HepG2 (cell line): ENCODE measurements at regions not wholly inside any gene's neighbourhood (a gene's known extent, or its start where the extent isn't known, plus 50 kb on each side); places are given as distances from the start of the nearest gene placed in this dataset.

Source experiments
- ATAD3A ChIP-seq: sonication (generic); formaldehyde crosslinking; IDR thresholded peaks from 2 replicates; pipeline ENCODE4 v1.4.0; 2020; ENCODE audit warnings: missing genetic modification reagents
- FOSL1 ChIP-seq: sonication (generic); formaldehyde crosslinking; IDR thresholded peaks from 2 replicates; pipeline ENCODE4 v1.9.0; 2021; ENCODE audit warnings: missing genetic modification reagents, borderline replicate concordance
- FOXK2 ChIP-seq: fragments of 450-650 bp; IDR thresholded peaks from 2 replicates; pipeline ENCODE4 v1.6.1; 2016
- MEIS2 ChIP-seq: sonication (generic); formaldehyde crosslinking; IDR thresholded peaks from 2 replicates; pipeline ENCODE4 v1.9.0; 2021; ENCODE audit warnings: mild to moderate bottlenecking, missing genetic modification reagents
- MYC ChIP-seq: sonication (generic); formaldehyde crosslinking; IDR thresholded peaks from 2 replicates; pipeline ENCODE4 v1.9.0; 2021; ENCODE audit warnings: missing genetic modification reagents, borderline replicate concordance
- NCOR1 ChIP-seq: fragments of 200-600 bp; sonication (generic); IDR thresholded peaks from 2 replicates; pipeline ENCODE4 v1.7.0; 2017; ENCODE audit warnings: antibody characterized with exemption, low read length, borderline replicate concordance
- NFE2L1 ChIP-seq: sonication (generic); formaldehyde crosslinking; IDR thresholded peaks from 2 replicates; pipeline ENCODE4 v1.4.0; 2020; ENCODE audit warnings: missing genetic modification reagents, mild to moderate bottlenecking, borderline replicate concordance
- RBAK ChIP-seq: sonication (generic); formaldehyde crosslinking; IDR thresholded peaks from 2 replicates; pipeline ENCODE4 v1.5.1; 2020; ENCODE audit warnings: mild to moderate bottlenecking, missing genetic modification reagents
- RFXAP ChIP-seq: sonication (generic); formaldehyde crosslinking; IDR thresholded peaks from 2 replicates; pipeline ENCODE4 v1.4.0; 2020; ENCODE audit warnings: missing genetic modification reagents, borderline replicate concordance
- TEAD3 ChIP-seq: optimal IDR thresholded peaks from 2 replicates; pipeline ENCODE3; 2016; ENCODE audit warnings: borderline replicate concordance
- ZNF3 ChIP-seq: IDR thresholded peaks from 2 replicates; pipeline ENCODE4 v1.7.0; 2017; ENCODE audit warnings: inconsistent platforms
- ZNF441 ChIP-seq: sonication (generic); formaldehyde crosslinking; IDR thresholded peaks from 2 replicates; pipeline ENCODE4 v1.7.0; 2021; ENCODE audit warnings: missing genetic modification reagents, borderline replicate concordance
- ZNF501 ChIP-seq: sonication (generic); formaldehyde crosslinking; IDR thresholded peaks from 2 replicates; pipeline ENCODE4 v1.5.1; 2020; ENCODE audit warnings: mild to moderate bottlenecking, moderate library complexity, missing genetic modification reagents
- ZNF546 ChIP-seq: sonication (generic); formaldehyde crosslinking; conservative IDR thresholded peaks from 2 replicates; pipeline ENCODE4 v1.8.1; 2023; ENCODE audit warnings: mild to moderate bottlenecking, missing genetic modification reagents
- ZNF674 ChIP-seq: sonication (generic); formaldehyde crosslinking; IDR thresholded peaks from 2 replicates; pipeline ENCODE4 v1.5.0; 2020; ENCODE audit warnings: low read depth, mild to moderate bottlenecking, missing genetic modification reagents
- ZNF75D ChIP-seq: sonication (generic); formaldehyde crosslinking; IDR thresholded peaks from 2 replicates; pipeline ENCODE4 v1.8.1; 2023; ENCODE audit warnings: missing genetic modification reagents, mild to moderate bottlenecking, borderline replicate concordance
- TF ChIP-seq, protein P1 (sequence below): conservative IDR thresholded peaks from 2 replicates; pipeline ENCODE4 v1.6.1; 2018; ENCODE audit warnings: missing genetic modification reagents
- TF ChIP-seq, protein P2 (sequence below): sonication (generic); formaldehyde crosslinking; IDR thresholded peaks from 2 replicates; pipeline ENCODE4 v1.5.0; 2020; ENCODE audit warnings: mild to moderate bottlenecking, missing genetic modification reagents, borderline replicate concordance
- TF ChIP-seq, protein P3 (sequence below): sonication (generic); formaldehyde crosslinking; IDR thresholded peaks from 2 replicates; pipeline ENCODE4 v1.5.1; 2020; ENCODE audit warnings: missing genetic modification reagents, mild to moderate bottlenecking, borderline replicate concordance
- TF ChIP-seq, protein P4 (sequence below): sonication (generic); formaldehyde crosslinking; IDR thresholded peaks from 2 replicates; pipeline ENCODE4 v1.5.0; 2020; ENCODE audit warnings: missing genetic modification reagents, mild to moderate bottlenecking, borderline replicate concordance

DNA sequence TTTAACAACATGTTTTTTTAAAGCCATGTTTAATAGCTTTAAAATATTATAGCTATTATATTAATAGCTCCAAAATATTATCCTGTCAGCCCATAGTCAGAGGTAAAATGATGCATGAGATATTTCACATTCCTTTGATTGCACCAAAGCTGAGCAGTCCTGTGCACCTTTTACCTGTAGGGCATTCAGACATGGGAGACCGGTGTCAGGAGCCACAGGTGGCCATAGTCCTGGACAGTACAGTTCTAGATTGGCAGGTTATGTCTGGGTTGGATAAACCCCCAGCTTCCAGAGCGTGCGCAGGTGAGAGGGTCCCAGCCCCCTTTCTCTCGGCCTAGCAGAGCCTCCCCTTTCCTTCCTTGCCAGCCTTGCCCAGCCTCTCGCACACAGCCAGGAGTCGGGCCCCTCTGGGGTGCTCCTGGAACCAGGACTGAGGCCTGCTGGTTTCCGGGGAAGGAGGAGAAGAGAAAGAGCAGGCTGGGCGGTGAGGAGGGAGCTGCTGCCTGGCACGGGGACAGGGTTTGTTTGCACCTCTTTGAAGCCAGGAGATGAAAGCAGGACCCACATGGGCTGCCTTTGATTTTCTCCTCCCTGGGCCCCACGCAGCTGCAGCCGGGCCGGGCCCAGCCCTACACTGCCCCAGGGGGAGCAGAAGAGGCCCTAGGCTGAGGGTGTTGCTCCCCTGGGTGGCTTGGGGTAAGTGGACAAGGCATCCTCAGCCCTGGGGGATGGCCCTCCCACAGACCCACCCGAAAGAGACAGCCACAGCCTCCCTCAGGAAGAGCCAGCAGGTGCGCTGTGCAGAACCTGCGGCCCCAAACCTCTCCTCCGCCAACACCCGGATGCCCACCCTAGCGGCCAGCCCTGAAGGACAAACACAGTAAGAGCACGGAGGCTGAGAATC, 75.2 kb upstream of the TARDBP start (continued):
- TF ChIP-seq, protein P1, sequence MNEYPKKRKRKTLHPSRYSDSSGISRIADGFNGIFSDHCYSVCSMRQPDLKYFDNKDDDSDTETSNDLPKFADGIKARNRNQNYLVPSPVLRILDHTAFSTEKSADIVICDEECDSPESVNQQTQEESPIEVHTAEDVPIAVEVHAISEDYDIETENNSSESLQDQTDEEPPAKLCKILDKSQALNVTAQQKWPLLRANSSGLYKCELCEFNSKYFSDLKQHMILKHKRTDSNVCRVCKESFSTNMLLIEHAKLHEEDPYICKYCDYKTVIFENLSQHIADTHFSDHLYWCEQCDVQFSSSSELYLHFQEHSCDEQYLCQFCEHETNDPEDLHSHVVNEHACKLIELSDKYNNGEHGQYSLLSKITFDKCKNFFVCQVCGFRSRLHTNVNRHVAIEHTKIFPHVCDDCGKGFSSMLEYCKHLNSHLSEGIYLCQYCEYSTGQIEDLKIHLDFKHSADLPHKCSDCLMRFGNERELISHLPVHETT (CRISPR knock-in tag): no peak
- TF ChIP-seq NCOR1: peak; percentile 60; the same call in 1 of the 2 replicates
- no peak for TF ChIP-seq ATAD3A (CRISPR knock-in tag)
- no peak for TF ChIP-seq ZNF546 (CRISPR knock-in tag)
- TF ChIP-seq FOXK2: no peak
- TF ChIP-seq ZNF441 (CRISPR knock-in tag): no peak
- TF ChIP-seq, protein P2, sequence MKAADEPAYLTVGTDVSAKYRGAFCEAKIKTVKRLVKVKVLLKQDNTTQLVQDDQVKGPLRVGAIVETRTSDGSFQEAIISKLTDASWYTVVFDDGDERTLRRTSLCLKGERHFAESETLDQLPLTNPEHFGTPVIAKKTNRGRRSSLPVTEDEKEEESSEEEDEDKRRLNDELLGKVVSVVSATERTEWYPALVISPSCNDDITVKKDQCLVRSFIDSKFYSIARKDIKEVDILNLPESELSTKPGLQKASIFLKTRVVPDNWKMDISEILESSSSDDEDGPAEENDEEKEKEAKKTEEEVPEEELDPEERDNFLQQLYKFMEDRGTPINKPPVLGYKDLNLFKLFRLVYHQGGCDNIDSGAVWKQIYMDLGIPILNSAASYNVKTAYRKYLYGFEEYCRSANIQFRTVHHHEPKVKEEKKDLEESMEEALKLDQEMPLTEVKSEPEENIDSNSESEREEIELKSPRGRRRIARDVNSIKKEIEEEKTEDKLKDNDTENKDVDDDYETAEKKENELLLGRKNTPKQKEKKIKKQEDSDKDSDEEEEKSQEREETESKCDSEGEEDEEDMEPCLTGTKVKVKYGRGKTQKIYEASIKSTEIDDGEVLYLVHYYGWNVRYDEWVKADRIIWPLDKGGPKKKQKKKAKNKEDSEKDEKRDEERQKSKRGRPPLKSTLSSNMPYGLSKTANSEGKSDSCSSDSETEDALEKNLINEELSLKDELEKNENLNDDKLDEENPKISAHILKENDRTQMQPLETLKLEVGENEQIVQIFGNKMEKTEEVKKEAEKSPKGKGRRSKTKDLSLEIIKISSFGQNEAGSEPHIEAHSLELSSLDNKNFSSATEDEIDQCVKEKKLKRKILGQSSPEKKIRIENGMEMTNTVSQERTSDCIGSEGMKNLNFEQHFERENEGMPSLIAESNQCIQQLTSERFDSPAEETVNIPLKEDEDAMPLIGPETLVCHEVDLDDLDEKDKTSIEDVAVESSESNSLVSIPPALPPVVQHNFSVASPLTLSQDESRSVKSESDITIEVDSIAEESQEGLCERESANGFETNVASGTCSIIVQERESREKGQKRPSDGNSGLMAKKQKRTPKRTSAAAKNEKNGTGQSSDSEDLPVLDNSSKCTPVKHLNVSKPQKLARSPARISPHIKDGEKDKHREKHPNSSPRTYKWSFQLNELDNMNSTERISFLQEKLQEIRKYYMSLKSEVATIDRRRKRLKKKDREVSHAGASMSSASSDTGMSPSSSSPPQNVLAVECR (CRISPR knock-in tag): peak; percentile 53; the same call in 1 of the 2 replicates
- no peak for TF ChIP-seq ZNF75D (CRISPR knock-in tag)
- TF ChIP-seq, protein P3, sequence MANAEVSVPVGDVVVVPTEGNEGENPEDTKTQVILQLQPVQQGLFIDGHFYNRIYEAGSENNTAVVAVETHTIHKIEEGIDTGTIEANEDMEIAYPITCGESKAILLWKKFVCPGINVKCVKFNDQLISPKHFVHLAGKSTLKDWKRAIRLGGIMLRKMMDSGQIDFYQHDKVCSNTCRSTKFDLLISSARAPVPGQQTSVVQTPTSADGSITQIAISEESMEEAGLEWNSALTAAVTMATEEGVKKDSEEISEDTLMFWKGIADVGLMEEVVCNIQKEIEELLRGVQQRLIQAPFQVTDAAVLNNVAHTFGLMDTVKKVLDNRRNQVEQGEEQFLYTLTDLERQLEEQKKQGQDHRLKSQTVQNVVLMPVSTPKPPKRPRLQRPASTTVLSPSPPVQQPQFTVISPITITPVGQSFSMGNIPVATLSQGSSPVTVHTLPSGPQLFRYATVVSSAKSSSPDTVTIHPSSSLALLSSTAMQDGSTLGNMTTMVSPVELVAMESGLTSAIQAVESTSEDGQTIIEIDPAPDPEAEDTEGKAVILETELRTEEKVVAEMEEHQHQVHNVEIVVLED: no peak
- TF ChIP-seq TEAD3 (CRISPR knock-in tag): no peak
- TF ChIP-seq ZNF674 (CRISPR knock-in tag): no peak
- peak; percentile 72; the same call in 1 of the 2 replicates for TF ChIP-seq MYC
- TF ChIP-seq, protein P4, sequence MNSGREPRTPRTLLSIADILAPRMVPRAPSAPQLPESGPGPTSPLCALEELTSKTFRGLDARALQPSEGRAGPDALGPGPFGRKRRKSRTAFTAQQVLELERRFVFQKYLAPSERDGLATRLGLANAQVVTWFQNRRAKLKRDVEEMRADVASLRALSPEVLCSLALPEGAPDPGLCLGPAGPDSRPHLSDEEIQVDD: no peak
- no peak for TF ChIP-seq ZNF501
- no peak for TF ChIP-seq NFE2L1 (CRISPR knock-in tag)
- TF ChIP-seq FOSL1 (CRISPR knock-in tag): no peak
- peak; percentile 63; the same call in 1 of the 2 replicates for TF ChIP-seq MEIS2
- 0 out of 2 replicates have a peak, but pooled peaks have one; percentile 41 for TF ChIP-seq RFXAP (CRISPR knock-in tag)
- TF ChIP-seq ZNF3: no peak
- no peak for TF ChIP-seq RBAK
